Activated CD8-positive, alpha-beta memory T cell treated with anti-CD3 and anti-CD28 coated beads, Interleukin-2, amount 50 U/mL, for 48 hours (primary cell): ENCODE measurements at regions not wholly inside any gene's neighbourhood (a gene's known extent, or its start where the extent isn't known, plus 50 kb on each side); places are given as distances from the start of the nearest gene placed in this dataset.

Source experiments
- DNase-seq: peaks from one replicate; pipeline ENCODE4 v3.0.0-alpha.2; 2020

GRCh38 chr20:52294106-52294628, 102.6 kb upstream of the ZFP64 start:
- no peak for DNase-seq

GRCh38 chr20:52291109-52291508, 99.5 kb upstream of the ZFP64 start:
- no peak for DNase-seq

- no peak for DNase-seq
Measured at GRCh38 chr20:52290569-52290968, 99.0 kb upstream of the ZFP64 start.

GRCh38 chr20:52289956-52290565, 98.5 kb upstream of the ZFP64 start:
- DNase-seq = no peak

GRCh38 chr20:52280407-52280806, 88.8 kb upstream of the ZFP64 start:
- no peak for DNase-seq

- DNase-seq = no peak
Measured at GRCh38 chr20:52279706-52280105, 88.1 kb upstream of the ZFP64 start.

- DNase-seq = no peak
Measured at GRCh38 chr20:52275181-52275691, 83.7 kb upstream of the ZFP64 start.

GRCh38 chr20:52270696-52271095, 79.1 kb upstream of the ZFP64 start:
- DNase-seq = no peak

GRCh38 chr20:52270001-52270606, 78.5 kb upstream of the ZFP64 start:
- no peak for DNase-seq

- no peak for DNase-seq
Measured at GRCh38 chr20:52269321-52269720, 77.7 kb upstream of the ZFP64 start.

GRCh38 chr20:52268184-52268749, 76.7 kb upstream of the ZFP64 start:
- DNase-seq = no peak

- no peak for DNase-seq
Measured at GRCh38 chr20:52267418-52267817, 75.8 kb upstream of the ZFP64 start.

GRCh38 chr20:52263757-52264156, 72.2 kb upstream of the ZFP64 start:
- DNase-seq = no peak

- DNase-seq = no peak
Measured at GRCh38 chr20:52261792-52262191, 70.2 kb upstream of the ZFP64 start.

- DNase-seq = no peak
Measured at GRCh38 chr20:52259295-52259694, 67.7 kb upstream of the ZFP64 start.

- no peak for DNase-seq
Measured at GRCh38 chr20:52256454-52256853, 64.9 kb upstream of the ZFP64 start.

- DNase-seq = no peak
Measured at GRCh38 chr20:52252664-52253063, 61.1 kb upstream of the ZFP64 start.

GRCh38 chr20:52251827-52252226, 60.2 kb upstream of the ZFP64 start:
- no peak for DNase-seq

GRCh38 chr20:52251136-52251700, 59.6 kb upstream of the ZFP64 start:
- no peak for DNase-seq

GRCh38 chr20:52247548-52247947, 56.0 kb upstream of the ZFP64 start:
- DNase-seq = no peak

- no peak for DNase-seq
Measured at GRCh38 chr20:52246366-52246765, 54.8 kb upstream of the ZFP64 start.

GRCh38 chr20:52244702-52245101, 53.1 kb upstream of the ZFP64 start:
- DNase-seq = no peak

GRCh38 chr20:52242237-52243230, 51.0 kb upstream of the ZFP64 start:
- DNase-seq = no peak
